H1 (cell line): ENCODE measurements at regions not wholly inside any gene's neighbourhood (a gene's known extent, or its start where the extent isn't known, plus 50 kb on each side); places are given as distances from the start of the nearest gene placed in this dataset.

Source experiments
- CTCF ChIA-PET: fragments of 300-600 bp; sonication (Branson Sonifier 250); formaldehyde crosslinking; loops from one replicate; lab custom pipeline; 2021; ENCODE audit not compliant: partially characterized antibody; lab: Charles Lee
- POLR2A ChIA-PET: fragments of 300-600 bp; sonication (Branson Sonifier 250); formaldehyde crosslinking; loops from one replicate; lab custom pipeline; 2021; ENCODE audit warnings: inconsistent platforms; ENCODE audit not compliant: partially characterized antibody; lab: Charles Lee
- DNase-seq, 2 experiments: peaks; one replicate each; pipeline versions ENCODE4 v3.0.0 to v3.0.0-alpha.2; 2010 to 2022; ENCODE audit warnings: low spot score in 2 of 2, low read depth in 1 of 2, mixed read lengths in 1 of 2
- FAIRE-seq: peaks from 2 replicates; lab custom pipeline; 2011; peaks lifted over from hg19 to GRCh38; lab: Jason Lieb, UNC
- H2AFZ ChIP-seq: 2 replicates; pipeline ENCODE4 v1.8.1; 2012; ENCODE audit warnings: low read length, inconsistent platforms
- H2AK5ac ChIP-seq: 2 replicates; pipeline ENCODE4 v1.6.1; 2013; ENCODE audit warnings: low read depth, low read length
- H2BK120ac ChIP-seq: replicated peaks from 2 replicates; pipeline ENCODE3; 2013; ENCODE audit warnings: low read depth, low read length, inconsistent platforms
- H2BK12ac ChIP-seq: 2 replicates; pipeline ENCODE4 v1.6.1; 2013; ENCODE audit warnings: low read depth, low read length
- H2BK15ac ChIP-seq: 2 replicates; pipeline ENCODE4 v1.6.1; 2013; ENCODE audit warnings: low read length
- H2BK20ac ChIP-seq: 2 replicates; pipeline ENCODE4 v1.6.1; 2013; ENCODE audit warnings: low read length
- H2BK5ac ChIP-seq: 2 replicates; pipeline ENCODE4 v1.6.1; 2013; ENCODE audit warnings: low read depth, low read length
- H3K14ac ChIP-seq: 2 replicates; pipeline ENCODE4 v1.6.1; 2013; ENCODE audit warnings: inconsistent platforms; ENCODE audit not compliant: insufficient read length
- H3K18ac ChIP-seq: 2 replicates; pipeline ENCODE4 v1.6.1; 2013; ENCODE audit warnings: low read length; ENCODE audit errors: extremely low read depth
- H3K23ac ChIP-seq: 2 replicates; pipeline ENCODE4 v1.6.1; 2013; ENCODE audit warnings: inconsistent platforms; ENCODE audit not compliant: insufficient read length
- H3K23me2 ChIP-seq: 2 replicates; pipeline ENCODE4 v1.6.1; 2013; ENCODE audit warnings: low read depth, low read length
- H3K27ac ChIP-seq: 2 replicates; pipeline ENCODE4 v1.6.1; 2011; ENCODE audit warnings: low read depth, low read length, inconsistent platforms
- H3K27me3 ChIP-seq, 4 experiments: replicated peaks in 1 of 4; 1 replicate in 1 of 4; 2 replicates in 3 of 4; pipeline versions ENCODE4 v1.6.1 to v1.8.1; 2011 to 2013; ENCODE audit warnings: low read length in 3 of 4, mild to moderate bottlenecking in 3 of 4, inconsistent platforms in 2 of 4, mixed read lengths in 2 of 4, moderate library complexity in 1 of 4; ENCODE audit not compliant: control insufficient read depth in 3 of 4, insufficient read depth in 3 of 4; ENCODE audit errors: extremely low read depth in 1 of 4
- H3K36me3 ChIP-seq, 4 experiments: 2 replicates each; pipeline versions ENCODE4 v1.6.1 to v1.8.1; 2011 to 2013; ENCODE audit warnings: mild to moderate bottlenecking in 4 of 4, low read length in 3 of 4, moderate library complexity in 2 of 4, control low read depth in 1 of 4, inconsistent platforms in 1 of 4; ENCODE audit not compliant: insufficient read depth in 4 of 4, control insufficient read depth in 2 of 4
- H3K4ac ChIP-seq: replicated peaks from 2 replicates; pipeline ENCODE3; 2013; ENCODE audit warnings: low read length, low read depth, mixed read lengths, inconsistent platforms; ENCODE audit not compliant: insufficient read length
- H3K4me1 ChIP-seq, 4 experiments: replicated peaks in 1 of 4; 1 replicate in 1 of 4; 2 replicates in 3 of 4; pipeline versions ENCODE4 v1.6.1 to v1.8.1; 2011 to 2013; ENCODE audit warnings: low read length in 3 of 4, inconsistent platforms in 2 of 4, mixed read lengths in 1 of 4; ENCODE audit not compliant: insufficient read depth in 4 of 4, control insufficient read depth in 3 of 4
- H3K4me2 ChIP-seq, 2 experiments: 2 replicates each; pipeline versions ENCODE4 v1.6.1 to v1.8.1; 2011 to 2013; ENCODE audit warnings: low read depth in 2 of 2, low read length in 2 of 2, control low read depth in 1 of 2, inconsistent platforms in 1 of 2, mild to moderate bottlenecking in 1 of 2; ENCODE audit not compliant: insufficient read depth in 1 of 2
- H3K4me3 ChIP-seq, 4 experiments: fragments of 200-600, 300-600 bp in 1 of 4; sonication (generic), shearing (Covaris generic), sonication (Bioruptor Twin) in 1 of 4; 2 replicates each; pipeline versions ENCODE4 v1.5.1 to v1.8.1; 2011 to 2016; ENCODE audit warnings: low read length in 4 of 4, low read depth in 3 of 4, control low read depth in 2 of 4, inconsistent platforms in 2 of 4, mild to moderate bottlenecking in 2 of 4, mixed read lengths in 1 of 4, moderate library complexity in 1 of 4; ENCODE audit not compliant: insufficient read depth in 2 of 4; ENCODE audit errors: extremely low read depth in 1 of 4
- H3K56ac ChIP-seq: replicated peaks from 2 replicates; pipeline ENCODE3; 2013; ENCODE audit warnings: low read depth, mild to moderate bottlenecking, mixed read lengths, low read length, inconsistent platforms; ENCODE audit not compliant: insufficient read length
- H3K79me1 ChIP-seq: 2 replicates; pipeline ENCODE4 v1.6.1; 2013; ENCODE audit warnings: low read depth, low read length, control low read depth
- H3K79me2 ChIP-seq, 2 experiments: 2 replicates each; pipeline versions ENCODE4 v1.6.1 to v1.8.1; 2012 to 2013; ENCODE audit warnings: low read length in 2 of 2, mild to moderate bottlenecking in 2 of 2, inconsistent platforms in 1 of 2; ENCODE audit not compliant: insufficient read depth in 2 of 2, control insufficient read depth in 1 of 2
- H3K9ac ChIP-seq, 4 experiments: replicated peaks in 1 of 4; 1 replicate in 1 of 4; 2 replicates in 3 of 4; pipeline versions ENCODE4 v1.6.1 to v1.8.1; 2011 to 2013; ENCODE audit warnings: low read depth in 3 of 4, low read length in 3 of 4, control low read depth in 2 of 4, mild to moderate bottlenecking in 2 of 4, moderate library complexity in 2 of 4, inconsistent platforms in 1 of 4; ENCODE audit errors: extremely low read depth in 1 of 4
- H3K9me3 ChIP-seq, 2 experiments: 2 replicates each; pipeline versions ENCODE4 v1.6.1 to v1.8.1; 2012 to 2013; ENCODE audit warnings: mild to moderate bottlenecking in 2 of 2, moderate library complexity in 2 of 2, control low read depth in 1 of 2, inconsistent platforms in 1 of 2, low read depth in 1 of 2, low read length in 1 of 2, mixed read lengths in 1 of 2; ENCODE audit not compliant: insufficient read depth in 2 of 2
- H4K20me1 ChIP-seq, 2 experiments: replicated peaks in 1 of 2; 2 replicates each; pipeline versions ENCODE3 to v1.8.1; 2011 to 2013; ENCODE audit warnings: inconsistent platforms in 2 of 2, low read length in 2 of 2, mild to moderate bottlenecking in 1 of 2; ENCODE audit not compliant: insufficient read depth in 2 of 2, control insufficient read depth in 1 of 2
- H4K5ac ChIP-seq: 2 replicates; pipeline ENCODE4 v1.6.1; 2013; ENCODE audit warnings: low read length, low read depth, mixed read lengths, inconsistent platforms; ENCODE audit not compliant: insufficient read length
- H4K8ac ChIP-seq: 2 replicates; pipeline ENCODE4 v1.8.0; 2013; ENCODE audit warnings: mild to moderate bottlenecking, moderate library complexity, low read length, inconsistent platforms; ENCODE audit not compliant: insufficient read depth; ENCODE audit errors: extremely low read depth
- H4K91ac ChIP-seq: replicated peaks from 2 replicates; pipeline ENCODE3; 2013; ENCODE audit warnings: low read length, mixed read lengths, inconsistent platforms; ENCODE audit not compliant: insufficient read length
- JUND ChIP-seq: IDR thresholded peaks from 2 replicates; pipeline ENCODE4 v1.6.1; 2011; ENCODE audit warnings: mild to moderate bottlenecking, improper control_type of control experiment, low read length
- RFX5 ChIP-seq: IDR thresholded peaks from 2 replicates; pipeline ENCODE4 v1.6.1; 2011; ENCODE audit warnings: low read depth, low read length, improper control_type of control experiment, borderline replicate concordance
- WGBS, 2 experiments: shearing (Covaris generic) in 1 of 2; methylation state at CpG; one replicate each; pipeline versions ENCODE4 v1.1.6 to v1.1.7; 2013 to 2015; ENCODE audit warnings: low lambda C conversion rate in 2 of 2, mixed read lengths in 2 of 2, inconsistent platforms in 1 of 2, low coverage in 1 of 2, missing lambda C conversion rate in 1 of 2; ENCODE audit not compliant: insufficient replicate concordance in 2 of 2, insufficient coverage in 1 of 2, insufficient read length in 1 of 2; ENCODE audit errors: extremely low coverage in 1 of 2, missing lambda C conversion rate in 1 of 2; 5-methylcytosine and 5-hydroxymethylcytosine counted together

GRCh38 chr10:129126982-129127381, 340.1 kb upstream of the MGMT start:
- no peak overlapping the region for H2BK15ac ChIP-seq
- TF ChIP-seq RFX5 (0 out of 2 replicates have a peak, but pooled peaks have one; percentile 57), JUND (no peak)
- no peaks in the 10 kb centered on the region for H4K20me1 ChIP-seq
- no peak overlapping the region for H4K91ac ChIP-seq
- no peaks in the 10 kb centered on the region; a peak in 1 of 7 replicates for H3K27me3 ChIP-seq
- H3K23ac ChIP-seq = no peak overlapping the region
- no peak overlapping the region for H3K9ac ChIP-seq
- no peaks in the 10 kb centered on the region for H3K79me2 ChIP-seq
- H3K4me3 ChIP-seq = no peak overlapping the region
- no peak overlapping the region for H2AK5ac ChIP-seq
- no peak overlapping the region for H2BK120ac ChIP-seq
- H3K4me1 ChIP-seq = peaks cover 0 to 4% (median 0%) of the 10 kb centered on the region in 4 experiments; a peak in 2 of 7 replicates
- H3K14ac ChIP-seq = no peak overlapping the region
- CTCF ChIA-PET = interaction anchor here (0.6 kb wide), 1 partner anchor 34 kb away, joined by 3 read pairs; no protein-coding TSS in a partner anchor
- no peaks in the 10 kb centered on the region for H3K79me1 ChIP-seq
- POLR2A ChIA-PET = no interaction called here
- peaks cover 0 to 4% of the 10 kb centered on the region in 2 experiments; a peak in 3 of 4 replicates for H3K9me3 ChIP-seq
- H2BK12ac ChIP-seq = no peak overlapping the region
- no peak overlapping the region for H2AFZ ChIP-seq
- H3K27ac ChIP-seq = no peak overlapping the region
- H4K5ac ChIP-seq = no peak overlapping the region
- no peak overlapping the region for H3K56ac ChIP-seq
- no peak overlapping the region for H4K8ac ChIP-seq
- no peak overlapping the region for H2BK5ac ChIP-seq
- DNase-seq (no peak), FAIRE-seq (no peak)
- H3K4me2 ChIP-seq = no peak overlapping the region
- no peak overlapping the region for H2BK20ac ChIP-seq
- 90% methylated on average over 4 of the region's 4 CpGs; no CpG with 5 or more reads in 1 of the 2 experiments for WGBS, 2 experiments
- no peak overlapping the region for H3K18ac ChIP-seq
- no peaks in the 10 kb centered on the region for H3K36me3 ChIP-seq
- no peaks in the 10 kb centered on the region for H3K23me2 ChIP-seq
- H3K4ac ChIP-seq = no peak overlapping the region
